SK-N-SH (cell line): ENCODE measurements at regions not wholly inside any gene's neighbourhood (a gene's known extent, or its start where the extent isn't known, plus 50 kb on each side); places are given as distances from the start of the nearest gene placed in this dataset.

Source experiments
- CTCF ChIA-PET: fragments of 300-600, 350-600 bp; formaldehyde crosslinking; extraction: SDS; loops from one replicate; lab custom pipeline; 2021; lab: Yijun Ruan, JAX
- POLR2A ChIA-PET: fragments of 350-600 bp; sonication (Branson Sonifier 250); formaldehyde crosslinking; extraction: SDS; loops from one replicate; lab custom pipeline; 2020; ENCODE audit warnings: antibody characterized with exemption, inconsistent platforms; lab: Yijun Ruan, JAX
- DNase-seq: peaks from one replicate; pipeline ENCODE4 v3.0.0; 2012
- H2AFZ ChIP-seq: fragments of 200-600 bp; sonication (generic); 2 replicates; pipeline ENCODE4 v1.8.1; 2016; ENCODE audit warnings: antibody characterized with exemption, mild to moderate bottlenecking, low read depth
- H3F3A ChIP-seq: fragments of 200-600 bp; sonication (generic); replicated peaks from 2 replicates; pipeline ENCODE3; 2016; ENCODE audit warnings: antibody characterized with exemption, mild to moderate bottlenecking; ENCODE audit not compliant: insufficient read depth
- H3K27ac ChIP-seq, 2 experiments: fragments of 200-500 bp in 1 of 2; fragments of 200-600 bp in 1 of 2; sonication (Bioruptor generic) in 1 of 2; sonication (generic), shearing (Covaris generic) in 1 of 2; 2 replicates each; pipeline versions ENCODE4 v1.5.1 to v1.6.1; 2014 to 2016; ENCODE audit warnings: low read depth in 2 of 2, inconsistent platforms in 1 of 2, low read length in 1 of 2, mild to moderate bottlenecking in 1 of 2, mixed read lengths in 1 of 2
- H3K27me3 ChIP-seq: fragments of 200-600 bp; sonication (generic), shearing (Covaris generic); 2 replicates; pipeline ENCODE4 v1.6.1; 2016; ENCODE audit warnings: mixed run types; ENCODE audit not compliant: insufficient read depth
- H3K36me3 ChIP-seq, 2 experiments: fragments of 200-500 bp in 1 of 2; fragments of 200-600 bp in 1 of 2; sonication (Bioruptor generic) in 1 of 2; sonication (generic) in 1 of 2; replicated peaks in 1 of 2; 2 replicates each; pipeline versions ENCODE3 to v1.5.1; 2014 to 2016; ENCODE audit warnings: low read length in 1 of 2, mild to moderate bottlenecking in 1 of 2; ENCODE audit not compliant: insufficient read depth in 2 of 2, control insufficient read depth in 1 of 2
- H3K4me1 ChIP-seq, 2 experiments: fragments of 200-500 bp in 1 of 2; fragments of 200-600 bp in 1 of 2; sonication (Bioruptor generic) in 1 of 2; sonication (generic), shearing (Covaris generic) in 1 of 2; 2 replicates each; pipeline versions ENCODE4 v1.5.1 to v1.6.1; 2014 to 2016; ENCODE audit warnings: low read depth in 1 of 2, low read length in 1 of 2, mixed run types in 1 of 2; ENCODE audit not compliant: insufficient read depth in 2 of 2, control insufficient read depth in 1 of 2
- H3K4me2 ChIP-seq: fragments of 200-600 bp; sonication (generic), shearing (Covaris generic); 2 replicates; pipeline ENCODE4 v1.6.1; 2017; ENCODE audit warnings: mixed run types
- H3K4me3 ChIP-seq, 2 experiments: fragments of 200-500 bp in 1 of 2; fragments of 200-600 bp in 1 of 2; sonication (Bioruptor generic) in 1 of 2; sonication (generic), shearing (Covaris generic) in 1 of 2; 2 replicates each; pipeline versions ENCODE4 v1.5.1 to v1.8.1; 2014 to 2016; ENCODE audit warnings: low read depth in 2 of 2, inconsistent platforms in 1 of 2, low read length in 1 of 2, mild to moderate bottlenecking in 1 of 2, mixed read lengths in 1 of 2, moderate library complexity in 1 of 2
- H3K79me2 ChIP-seq: fragments of 200-600 bp; sonication (generic); 2 replicates; pipeline ENCODE4 v1.8.1; 2017; ENCODE audit warnings: mild to moderate bottlenecking; ENCODE audit not compliant: insufficient read depth
- H3K9ac ChIP-seq: fragments of 200-600 bp; sonication (generic); 2 replicates; pipeline ENCODE4 v1.6.1; 2017; ENCODE audit warnings: mixed run types
- H3K9me2 ChIP-seq: fragments of 200-600 bp; sonication (generic); 2 replicates; pipeline ENCODE4 v1.6.1; 2017; ENCODE audit warnings: mixed run types
- H3K9me3 ChIP-seq: fragments of 200-600 bp; sonication (generic); 2 replicates; pipeline ENCODE4 v1.6.1; 2017; ENCODE audit warnings: mixed run types, mild to moderate bottlenecking, moderate library complexity
- H4K20me1 ChIP-seq: fragments of 200-600 bp; sonication (generic); 2 replicates; pipeline ENCODE4 v1.6.1; 2017; ENCODE audit warnings: mild to moderate bottlenecking, mixed run types; ENCODE audit not compliant: insufficient read depth
- ELF1 ChIP-seq: IDR thresholded peaks from 2 replicates; pipeline ENCODE4 v1.4.0; 2012
- FOSL2 ChIP-seq: IDR thresholded peaks from 2 replicates; pipeline ENCODE4 v1.4.0; 2012; ENCODE audit warnings: low read depth, mild to moderate bottlenecking, moderate library complexity, borderline replicate concordance
- FOXM1 ChIP-seq: IDR thresholded peaks from 2 replicates; pipeline ENCODE4 v1.4.0; 2012; ENCODE audit warnings: low read depth, mild to moderate bottlenecking
- JUND ChIP-seq: IDR thresholded peaks from 2 replicates; pipeline ENCODE4 v1.4.0; 2012
- MAX ChIP-seq: IDR thresholded peaks from 2 replicates; pipeline ENCODE4 v1.4.0; 2012; ENCODE audit warnings: low read depth
- MEF2A ChIP-seq: IDR thresholded peaks from 2 replicates; pipeline ENCODE4 v1.4.0; 2012; ENCODE audit warnings: low read depth, borderline replicate concordance
- NFIC ChIP-seq: IDR thresholded peaks from 2 replicates; pipeline ENCODE4 v1.4.0; 2012; ENCODE audit warnings: borderline replicate concordance
- RAD21 ChIP-seq: IDR thresholded peaks from 2 replicates; pipeline ENCODE4 v1.6.1; 2012; ENCODE audit warnings: mild to moderate bottlenecking, low read length
- RCOR1 ChIP-seq: fragments of 150-350 bp; IDR thresholded peaks from 2 replicates; pipeline ENCODE4 v1.6.1; 2017; ENCODE audit warnings: antibody characterized with exemption, low read length
- REST ChIP-seq: IDR thresholded peaks from 2 replicates; pipeline ENCODE4 v1.6.1; 2012; ENCODE audit warnings: mild to moderate bottlenecking, low read depth, low read length, moderate library complexity
- SIN3A ChIP-seq: IDR thresholded peaks from 2 replicates; pipeline ENCODE4 v1.6.1; 2012; ENCODE audit warnings: low read depth, mild to moderate bottlenecking, low read length, moderate library complexity, borderline replicate concordance
- SMC3 ChIP-seq: IDR thresholded peaks from 2 replicates; pipeline ENCODE4 v1.6.1; 2012; ENCODE audit warnings: low read depth, low read length, improper control_type of control experiment
- TAF1 ChIP-seq: IDR thresholded peaks from 2 replicates; pipeline ENCODE4 v1.6.1; 2012; ENCODE audit warnings: low read depth, mild to moderate bottlenecking, low read length, moderate library complexity, borderline replicate concordance
- TEAD4 ChIP-seq: IDR thresholded peaks from 2 replicates; pipeline ENCODE4 v1.4.0; 2012; ENCODE audit warnings: mild to moderate bottlenecking, borderline replicate concordance; ENCODE audit not compliant: insufficient read depth
- USF1 ChIP-seq: IDR thresholded peaks from 2 replicates; pipeline ENCODE4 v1.4.0; 2012; ENCODE audit warnings: low read depth, borderline replicate concordance
- USF2 ChIP-seq: fragments of 150-350 bp; IDR thresholded peaks from 2 replicates; pipeline ENCODE4 v1.6.1; 2017; ENCODE audit warnings: antibody characterized with exemption, low read length, low read depth, borderline replicate concordance
- WGBS: methylation state at CpG from one replicate; pipeline ENCODE4 v1.1.6; 2017; ENCODE audit warnings: low lambda C conversion rate; 5-methylcytosine and 5-hydroxymethylcytosine counted together

- H3K9ac ChIP-seq: no peak overlapping the region
Measured at GRCh38 chr3:64427671-64428070, 202.4 kb upstream of the PRICKLE2 start.

GRCh38 chr3:64426551-64426950 is 201.3 kb upstream of the PRICKLE2 start:
- Histone ChIP-seq H3K9me2 (no peaks in the 10 kb centered on the region), H3K9me3 (no peaks in the 10 kb centered on the region), H3K79me2 (no peaks in the 10 kb centered on the region), H3K27me3 (no peaks in the 10 kb centered on the region), H2AFZ (no peak overlapping the region), H3K4me1 (peaks cover 0 to 3% of the 10 kb centered on the region in 2 experiments; a peak in 1 of 4 replicates), H3K4me3 (no peak overlapping the region), H3K36me3 (no peaks in the 10 kb centered on the region), H3K27ac (no peak overlapping the region), H3K9ac (no peak overlapping the region), H3K4me2 (no peak overlapping the region), H3F3A (no peaks in the 10 kb centered on the region), H4K20me1 (no peaks in the 10 kb centered on the region)
- ChIA-PET POLR2A (no interaction called here), CTCF (no interaction called here)
- 74% methylated on average over 3 of the region's 3 CpGs for WGBS
- no peak for DNase-seq
- TF ChIP-seq RAD21 (no peak), USF1 (no peak), SMC3 (no peak), REST (no peak), TEAD4 (no peak), MAX (no peak), RCOR1 (no peak), TAF1 (no peak)

More at GRCh38 chr3:64427671-64428070, 202.4 kb upstream of the PRICKLE2 start:
- no peak overlapping the region for H3K4me3 ChIP-seq
- no peaks in the 10 kb centered on the region for H3F3A ChIP-seq
- TF ChIP-seq JUND (no peak), TEAD4 (no peak), USF2 (no peak), MEF2A (no peak), ELF1 (no peak), FOXM1 (no peak), FOSL2 (no peak), SIN3A (no peak), NFIC (no peak)
- CTCF ChIA-PET: interaction anchor here (0.6 kb wide), 1 partner anchor 9 kb away, joined by 3 read pairs; no protein-coding TSS in a partner anchor
- no peak overlapping the region for H2AFZ ChIP-seq
- no peaks in the 10 kb centered on the region for H3K9me3 ChIP-seq
- no peak overlapping the region for H3K4me2 ChIP-seq
- WGBS: 85% methylated on average over 3 of the region's 3 CpGs
- no peaks in the 10 kb centered on the region for H4K20me1 ChIP-seq
- no peak for DNase-seq
- no peaks in the 10 kb centered on the region for H3K36me3 ChIP-seq
- H3K79me2 ChIP-seq: no peaks in the 10 kb centered on the region
- no peak overlapping the region for H3K27ac ChIP-seq
- POLR2A ChIA-PET: no interaction called here
- peaks cover 0 to 3% of the 10 kb centered on the region in 2 experiments; a peak in 1 of 4 replicates for H3K4me1 ChIP-seq
- H3K9me2 ChIP-seq: no peaks in the 10 kb centered on the region
- no peaks in the 10 kb centered on the region for H3K27me3 ChIP-seq
